ENCODE measurements at regions not wholly inside any gene's neighbourhood (a gene's known extent, or its start where the extent isn't known, plus 50 kb on each side); places are given as distances from the start of the nearest gene placed in this dataset.

DNA sequence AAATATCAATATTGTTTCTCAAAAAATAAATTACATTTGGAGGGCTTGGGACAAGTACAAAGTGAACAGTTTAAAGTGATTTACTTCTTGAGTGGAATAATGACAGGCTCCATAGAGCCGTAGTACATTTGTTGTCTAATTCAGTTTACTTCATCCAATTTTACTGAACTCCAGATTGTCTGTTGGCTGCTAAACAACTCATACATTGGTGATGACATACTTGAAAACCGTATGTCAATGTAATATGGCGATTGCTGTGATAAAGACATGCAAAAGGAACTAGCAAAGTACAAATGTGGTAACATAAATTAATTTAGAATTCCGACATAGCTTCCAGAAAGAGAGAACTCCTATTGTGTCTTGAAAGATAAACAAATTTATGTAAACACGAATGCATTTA, 1197.5 kb upstream of the CDH18 start:
- Histone ChIP-seq H3K4me3 (no peak overlapping the region), H3K9me3 (ENCODE audit: low read depth) (no peaks in the 10 kb centered on the region), H4K20me1 (ENCODE audit: insufficient read depth) (no peaks in the 10 kb centered on the region), H3K36me3 (ENCODE audit: low read depth) (no peaks in the 10 kb centered on the region), H3K27ac (no peak overlapping the region), H3K9ac (no peak overlapping the region), H3K9me2 (ENCODE audit: insufficient read depth) (no peaks in the 10 kb centered on the region), H3K4me1 (ENCODE audit: insufficient read depth) (no peaks in the 10 kb centered on the region), H3F3A (ENCODE audit: insufficient read depth) (no peaks in the 10 kb centered on the region), H3K4me2 (ENCODE audit: unreplicated experiment) (no peak overlapping the region), H3K79me2 (ENCODE audit: insufficient read depth) (no peaks in the 10 kb centered on the region), H3K27me3 (replicated peaks; ENCODE audit: insufficient read depth) (no peaks in the 10 kb centered on the region), H2AFZ (no peak overlapping the region)
- DNase-seq: no peak
- WGBS, 2 experiments (ENCODE audit: low coverage in 1 of 2, low lambda C conversion rate in 2 of 2, missing lambda C conversion rate in 2 of 2): 1 to 2% methylated on average over 5 of the region's 5 CpGs
- TF ChIP-seq EZH2phosphoT487 (IDR thresholded peaks at IDR 0.05; ENCODE audit: insufficient read depth, low read depth): no peak
- in situ Hi-C loops (cut with MboI): no loop called here

GRCh38 chr5:21184581-21184980, 1196.6 kb upstream of the CDH18 start:
- H3K9me3 ChIP-seq (ENCODE audit: low read depth): no peaks in the 10 kb centered on the region
- no peak overlapping the region for H3K4me2 ChIP-seq (ENCODE audit: unreplicated experiment)
- in situ Hi-C loops (cut with MboI): no loop called here
- no peak for DNase-seq
- no peak overlapping the region for H3K4me3 ChIP-seq
- no peak overlapping the region for H3K9ac ChIP-seq
- no peak overlapping the region for H2AFZ ChIP-seq
- H3K9me2 ChIP-seq (ENCODE audit: insufficient read depth): no peaks in the 10 kb centered on the region
- H3K36me3 ChIP-seq (ENCODE audit: low read depth): no peaks in the 10 kb centered on the region
- H4K20me1 ChIP-seq (ENCODE audit: insufficient read depth): no peaks in the 10 kb centered on the region
- no peaks in the 10 kb centered on the region for H3F3A ChIP-seq (ENCODE audit: insufficient read depth)
- no peaks in the 10 kb centered on the region for H3K27me3 ChIP-seq (replicated peaks; ENCODE audit: insufficient read depth)
- no peaks in the 10 kb centered on the region for H3K4me1 ChIP-seq (ENCODE audit: insufficient read depth)
- no peak overlapping the region for H3K27ac ChIP-seq
- TF ChIP-seq EZH2 (IDR thresholded peaks at IDR 0.05; ENCODE audit: insufficient read depth, poor library complexity, severe bottlenecking): no peak
- no peak for TF ChIP-seq EZH2phosphoT487 (IDR thresholded peaks at IDR 0.05; ENCODE audit: insufficient read depth, low read depth)
- WGBS, 2 experiments (ENCODE audit: low coverage in 1 of 2, low lambda C conversion rate in 2 of 2, missing lambda C conversion rate in 2 of 2): 51 to 54% methylated on average over 4 of the region's 4 CpGs
- no peaks in the 10 kb centered on the region for H3K79me2 ChIP-seq (ENCODE audit: insufficient read depth)

- Histone ChIP-seq H4K20me1 (ENCODE audit: insufficient read depth) (no peaks in the 10 kb centered on the region), H3K9me3 (ENCODE audit: low read depth) (no peaks in the 10 kb centered on the region), H3K27me3 (replicated peaks; ENCODE audit: insufficient read depth) (no peaks in the 10 kb centered on the region), H2AFZ (no peak overlapping the region), H3K4me2 (ENCODE audit: unreplicated experiment) (no peak overlapping the region), H3K9me2 (ENCODE audit: insufficient read depth) (no peaks in the 10 kb centered on the region), H3K27ac (no peak overlapping the region), H3F3A (ENCODE audit: insufficient read depth) (no peaks in the 10 kb centered on the region), H3K36me3 (ENCODE audit: low read depth) (no peaks in the 10 kb centered on the region), H3K9ac (no peak overlapping the region), H3K79me2 (ENCODE audit: insufficient read depth) (no peaks in the 10 kb centered on the region), H3K4me1 (ENCODE audit: insufficient read depth) (no peaks in the 10 kb centered on the region), H3K4me3 (no peak overlapping the region)
- WGBS, 2 experiments (ENCODE audit: low coverage in 1 of 2, low lambda C conversion rate in 2 of 2, missing lambda C conversion rate in 2 of 2): 20 to 47% methylated on average over 3 of the region's 3 CpGs
- no peak for DNase-seq
- no peak for TF ChIP-seq EZH2phosphoT487 (IDR thresholded peaks at IDR 0.05; ENCODE audit: insufficient read depth, low read depth)
- TF ChIP-seq EZH2 (IDR thresholded peaks at IDR 0.05; ENCODE audit: insufficient read depth, poor library complexity, severe bottlenecking): no peak
- in situ Hi-C loops (cut with MboI): no loop called here
Measured at GRCh38 chr5:21181609-21182125, 1193.7 kb upstream of the CDH18 start.

- H3K4me2 ChIP-seq (ENCODE audit: unreplicated experiment): no peak overlapping the region
- no peaks in the 10 kb centered on the region for H3K9me3 ChIP-seq (ENCODE audit: low read depth)
- no peak overlapping the region for H3K9ac ChIP-seq
- no peaks in the 10 kb centered on the region for H4K20me1 ChIP-seq (ENCODE audit: insufficient read depth)
- no peaks in the 10 kb centered on the region for H3K9me2 ChIP-seq (ENCODE audit: insufficient read depth)
- H3K27ac ChIP-seq: no peak overlapping the region
- H2AFZ ChIP-seq: no peak overlapping the region
- no peaks in the 10 kb centered on the region for H3K36me3 ChIP-seq (ENCODE audit: low read depth)
- H3K79me2 ChIP-seq (ENCODE audit: insufficient read depth): no peaks in the 10 kb centered on the region
- H3K4me1 ChIP-seq (ENCODE audit: insufficient read depth): no peaks in the 10 kb centered on the region
- in situ Hi-C loops (cut with MboI): no loop called here
- WGBS, 2 experiments (ENCODE audit: low coverage in 1 of 2, low lambda C conversion rate in 2 of 2, missing lambda C conversion rate in 2 of 2): 9% methylated on average over 2 of the region's 2 CpGs
- H3K4me3 ChIP-seq: no peak overlapping the region
- no peak for DNase-seq
- no peaks in the 10 kb centered on the region for H3K27me3 ChIP-seq (replicated peaks; ENCODE audit: insufficient read depth)
- no peak for TF ChIP-seq EZH2 (IDR thresholded peaks at IDR 0.05; ENCODE audit: insufficient read depth, poor library complexity, severe bottlenecking)
- no peak for TF ChIP-seq EZH2phosphoT487 (IDR thresholded peaks at IDR 0.05; ENCODE audit: insufficient read depth, low read depth)
- no peaks in the 10 kb centered on the region for H3F3A ChIP-seq (ENCODE audit: insufficient read depth)
Measured at GRCh38 chr5:21173526-21173925, 1185.5 kb upstream of the CDH18 start.

DNA sequence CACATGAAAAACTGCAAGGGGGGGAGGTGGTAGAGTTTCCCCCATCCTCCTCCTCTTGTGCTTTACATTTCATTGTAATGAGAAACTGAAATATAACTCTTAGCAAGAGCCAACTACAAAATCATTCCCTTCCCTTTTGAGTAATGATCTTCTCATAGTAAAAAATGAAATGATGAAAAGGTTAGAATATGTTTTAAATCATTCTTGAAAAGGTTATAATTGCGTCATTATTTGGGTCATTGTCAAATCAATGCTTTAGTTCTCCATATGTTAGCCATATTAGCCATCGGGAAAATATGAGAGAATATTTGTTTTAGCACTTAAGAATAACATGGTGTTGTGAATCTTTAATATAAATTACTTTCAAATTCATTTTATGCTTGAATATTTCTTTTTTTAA, 1185.0 kb upstream of the CDH18 start:
- whole genome bisulfite sequencing, 2 experiments (ENCODE audit: low coverage in 1 of 2, low lambda C conversion rate in 2 of 2, missing lambda C conversion rate in 2 of 2): 0 to 1% methylated on average over 2 of the region's 2 CpGs
- no peak overlapping the region for H3K27ac ChIP-seq
- no peaks in the 10 kb centered on the region for H3K9me2 ChIP-seq (ENCODE audit: insufficient read depth)
- no peak overlapping the region for H2AFZ ChIP-seq
- H3K9me3 ChIP-seq (ENCODE audit: low read depth): no peaks in the 10 kb centered on the region
- H3K4me3 ChIP-seq: no peak overlapping the region
- no peaks in the 10 kb centered on the region for H3K4me1 ChIP-seq (ENCODE audit: insufficient read depth)
- H4K20me1 ChIP-seq (ENCODE audit: insufficient read depth): no peaks in the 10 kb centered on the region
- TF ChIP-seq EZH2phosphoT487 (IDR thresholded peaks at IDR 0.05; ENCODE audit: insufficient read depth, low read depth) (no peak), EZH2 (IDR thresholded peaks at IDR 0.05; ENCODE audit: insufficient read depth, poor library complexity, severe bottlenecking) (no peak)
- H3K9ac ChIP-seq: no peak overlapping the region
- no peaks in the 10 kb centered on the region for H3K27me3 ChIP-seq (replicated peaks; ENCODE audit: insufficient read depth)
- in situ Hi-C loops (cut with MboI): no loop called here
- no peaks in the 10 kb centered on the region for H3K79me2 ChIP-seq (ENCODE audit: insufficient read depth)
- no peaks in the 10 kb centered on the region for H3K36me3 ChIP-seq (ENCODE audit: low read depth)
- no peak for DNase-seq
- H3K4me2 ChIP-seq (ENCODE audit: unreplicated experiment): no peak overlapping the region
- H3F3A ChIP-seq (ENCODE audit: insufficient read depth): no peaks in the 10 kb centered on the region
